LHCN-M2 (cell line): ENCODE measurements at regions not wholly inside any gene's neighbourhood (a gene's known extent, or its start where the extent isn't known, plus 50 kb on each side); places are given as distances from the start of the nearest gene placed in this dataset.

Source experiments
- DNase-seq: peaks from one replicate; pipeline ENCODE4 v3.0.0-alpha.2; 2012; ENCODE audit warnings: low read depth

DNA sequence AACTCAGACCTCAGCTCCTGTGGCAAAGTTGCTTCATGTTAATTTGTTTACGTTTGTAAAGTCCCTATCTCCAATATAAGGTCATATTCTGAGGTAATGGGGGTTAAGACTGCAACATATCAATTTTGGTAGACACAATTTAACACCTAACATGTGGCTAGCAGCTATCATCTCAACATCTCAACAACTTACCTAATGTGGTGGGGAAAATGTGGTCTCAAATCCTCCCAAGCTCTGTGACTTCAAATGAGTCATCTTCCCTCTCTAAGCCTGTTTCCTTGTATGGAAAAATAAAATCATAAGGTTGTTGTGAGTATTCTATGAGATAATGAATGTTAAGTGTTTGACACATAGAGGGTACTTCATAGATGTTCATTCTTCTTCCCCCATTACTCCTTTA lies 443.3 kb downstream of the CDK5RAP2 start:
- no peak for DNase-seq

- no peak for DNase-seq
Observed at GRCh38 chr9:120117081-120117480, 462.9 kb downstream of the CDK5RAP2 start.

DNA sequence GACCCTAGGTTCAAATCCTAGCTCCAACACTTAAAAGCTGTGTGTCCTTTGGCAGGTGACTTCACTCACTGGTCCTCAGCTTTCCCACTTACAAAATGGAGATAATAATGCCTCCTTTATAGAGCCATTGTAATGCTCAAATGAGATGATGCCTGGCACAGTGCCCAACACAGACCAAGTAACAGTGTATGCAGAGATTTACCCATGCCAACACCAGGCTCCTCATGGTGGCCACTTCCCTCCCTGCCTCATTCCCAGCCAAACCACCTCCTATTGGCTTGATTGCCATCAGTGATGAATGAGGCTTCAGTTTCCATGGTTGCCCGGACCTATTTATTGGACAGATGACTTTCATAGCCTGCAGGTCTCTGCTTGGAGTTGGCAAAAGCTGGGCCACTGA lies 469.4 kb downstream of the CDK5RAP2 start:
- no peak for DNase-seq

DNA sequence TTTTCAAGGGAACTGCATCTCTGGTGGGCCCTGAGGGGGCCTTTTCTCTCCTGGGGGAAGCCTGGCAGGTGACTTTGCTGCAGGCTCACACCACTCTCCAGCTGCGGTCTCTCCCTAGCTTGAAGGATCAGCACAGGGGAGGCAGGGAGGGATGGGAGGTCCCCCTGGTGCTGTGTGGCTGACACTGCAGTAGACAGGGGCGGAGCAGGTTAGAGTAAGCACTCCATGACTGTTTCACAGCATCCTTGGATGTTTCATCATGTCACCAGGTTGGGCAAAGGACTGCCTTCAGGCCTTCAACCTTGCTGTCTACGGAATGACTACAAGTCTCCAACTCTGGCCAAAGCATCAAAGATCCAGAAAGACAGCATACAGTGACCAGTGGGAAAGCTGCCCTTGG lies 470.7 kb downstream of the CDK5RAP2 start:
- DNase-seq, result no peak

DNA sequence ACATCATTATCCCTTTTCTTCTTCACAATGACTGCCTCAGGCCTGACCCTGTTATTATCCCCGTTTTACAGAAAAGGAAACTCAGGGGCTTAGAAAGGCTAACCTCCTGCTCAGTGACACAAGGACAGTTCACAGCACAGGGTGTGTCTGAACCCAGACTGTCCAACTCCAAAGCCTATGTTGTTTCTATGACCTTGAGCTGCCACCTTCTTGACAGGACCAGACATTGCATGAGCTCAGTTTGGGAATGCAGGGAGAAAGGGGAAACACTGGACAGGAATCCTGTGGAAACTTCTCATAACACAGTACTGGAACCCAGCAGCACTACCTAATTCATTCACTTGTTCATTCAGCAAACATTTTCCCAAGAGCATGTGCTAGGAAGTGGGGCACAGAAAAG lies 472.8 kb downstream of the CDK5RAP2 start:
- DNase-seq, result no peak

- DNase-seq, result no peak
Observed at GRCh38 chr9:120104771-120105170, 475.2 kb downstream of the CDK5RAP2 start.

- DNase-seq, result no peak
Observed at GRCh38 chr9:120100595-120100994, 479.4 kb downstream of the CDK5RAP2 start.

DNA sequence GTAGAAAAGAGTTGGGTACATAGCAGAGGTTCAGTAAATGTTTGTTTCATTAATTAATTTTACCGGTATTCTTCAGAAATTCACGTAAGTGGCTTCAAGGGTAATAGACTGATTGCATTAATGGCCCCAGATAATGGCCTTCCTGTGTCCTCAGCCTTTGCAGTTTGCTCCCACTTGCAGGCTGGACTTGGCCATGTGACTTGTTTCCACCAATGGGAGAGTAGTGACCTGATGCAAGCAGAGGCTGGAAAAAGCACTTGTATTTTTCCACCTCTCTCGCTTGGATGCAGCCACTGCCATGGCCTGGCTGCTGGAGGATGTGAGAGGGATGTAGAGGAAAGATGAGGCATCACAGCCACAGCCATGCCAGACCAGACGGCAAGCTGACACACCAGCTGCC lies 480.9 kb downstream of the CDK5RAP2 start:
- no peak for DNase-seq

GRCh38 chr9:120098584-120098983 lies 481.4 kb downstream of the CDK5RAP2 start:
- no peak for DNase-seq

DNA sequence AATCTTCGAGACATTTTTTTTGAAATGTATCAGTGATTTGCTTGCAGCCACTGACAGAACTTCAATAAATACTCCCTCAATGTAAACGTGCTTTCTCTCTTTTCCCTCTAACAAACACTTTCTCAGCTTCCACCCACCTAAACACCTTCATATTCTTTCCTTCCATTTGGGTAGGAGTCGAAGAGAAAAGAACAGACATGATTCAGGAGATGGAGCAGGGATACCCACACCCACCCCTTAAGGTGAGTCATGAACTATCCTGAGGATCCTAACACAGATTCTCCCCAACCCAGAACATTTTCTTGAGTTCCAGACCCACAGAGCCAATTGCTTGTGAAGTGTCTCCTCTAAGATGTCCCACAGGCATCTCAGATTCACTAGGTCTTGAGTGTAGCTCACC lies 488.8 kb downstream of the CDK5RAP2 start:
- no peak for DNase-seq

DNA sequence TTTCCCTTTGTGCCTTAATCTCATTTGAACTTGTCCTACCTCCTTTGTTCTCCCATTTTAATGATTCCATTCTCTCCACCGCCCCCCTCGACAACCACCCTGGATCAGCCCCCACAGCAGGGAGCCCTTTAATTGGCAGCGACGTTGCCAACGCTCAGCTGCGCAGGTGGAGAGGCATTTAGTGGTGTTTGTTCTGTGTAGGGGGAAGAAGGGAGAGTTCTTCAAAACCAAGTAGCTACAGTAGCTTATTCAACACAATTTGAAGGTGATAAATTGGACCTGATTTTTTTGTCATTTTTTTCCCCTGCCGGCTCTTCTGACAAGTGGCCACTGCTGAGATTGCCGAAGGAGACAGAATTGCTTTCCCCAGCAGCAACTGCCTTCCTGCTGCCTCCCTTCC lies 499.1 kb downstream of the CDK5RAP2 start:
- DNase-seq, result no peak

DNA sequence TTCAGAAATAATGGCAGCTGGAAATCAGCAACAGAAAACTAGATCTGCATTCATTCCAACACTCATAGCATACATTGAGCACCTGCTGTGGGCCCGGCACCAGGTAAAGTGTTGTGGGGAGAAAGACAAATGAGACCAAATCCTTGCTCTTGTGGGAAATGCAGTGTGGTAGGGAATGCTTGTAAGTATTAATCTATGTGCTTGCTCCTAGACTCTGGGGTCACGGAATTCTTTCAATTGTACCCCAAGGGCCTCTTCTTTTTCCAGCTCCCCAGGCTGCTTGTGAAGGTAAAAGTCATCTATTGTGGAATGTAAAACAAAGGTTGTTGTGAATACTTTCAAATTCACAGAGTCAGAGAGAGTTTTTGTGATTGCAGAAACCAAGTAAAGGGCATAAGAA lies 501.9 kb downstream of the CDK5RAP2 start:
- DNase-seq, result no peak

- no peak for DNase-seq
Observed at GRCh38 chr9:120071760-120072159, 508.2 kb downstream of the CDK5RAP2 start.

DNA sequence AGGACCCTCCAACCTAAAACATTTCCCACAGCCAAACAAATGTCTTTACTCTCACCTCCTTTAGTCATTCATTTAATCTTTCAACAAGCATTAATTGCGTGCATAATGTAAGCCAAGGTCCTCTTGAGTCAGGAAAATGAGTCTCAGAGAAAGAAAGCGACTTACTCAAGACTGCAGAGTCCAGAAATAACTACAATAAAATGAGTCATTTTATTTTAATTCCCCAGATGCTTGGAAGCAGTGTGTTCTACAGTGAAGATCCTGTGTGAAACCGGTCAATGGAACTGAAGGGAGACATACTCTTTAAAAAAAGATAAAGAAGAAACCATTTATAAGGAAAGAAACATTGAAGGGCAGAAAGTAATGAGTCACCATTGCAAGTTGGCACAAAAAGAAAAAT lies 513.7 kb downstream of the CDK5RAP2 start:
- DNase-seq, result no peak

- DNase-seq, result no peak
Observed at GRCh38 chr9:120065151-120065550, 514.8 kb downstream of the CDK5RAP2 start.

DNA sequence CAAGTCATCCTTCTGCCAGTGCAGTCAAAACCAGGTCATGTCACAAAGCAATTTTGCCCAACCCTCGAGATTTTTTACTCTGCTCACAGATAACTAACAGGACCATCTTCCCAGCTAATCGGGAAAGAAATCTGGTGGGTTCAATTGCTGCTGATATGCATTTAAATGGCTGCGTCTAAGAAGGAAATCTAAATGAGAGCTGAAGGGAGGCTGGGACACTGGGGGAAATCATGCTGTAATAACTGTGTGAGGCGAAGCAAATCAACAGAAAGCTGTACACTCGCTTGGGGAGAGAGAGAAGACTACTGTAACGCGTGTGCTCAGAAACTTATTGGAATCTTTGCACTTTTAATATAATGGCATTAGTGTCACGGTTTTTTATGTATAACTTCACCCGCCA lies 535.0 kb downstream of the CDK5RAP2 start:
- DNase-seq, result no peak

DNA sequence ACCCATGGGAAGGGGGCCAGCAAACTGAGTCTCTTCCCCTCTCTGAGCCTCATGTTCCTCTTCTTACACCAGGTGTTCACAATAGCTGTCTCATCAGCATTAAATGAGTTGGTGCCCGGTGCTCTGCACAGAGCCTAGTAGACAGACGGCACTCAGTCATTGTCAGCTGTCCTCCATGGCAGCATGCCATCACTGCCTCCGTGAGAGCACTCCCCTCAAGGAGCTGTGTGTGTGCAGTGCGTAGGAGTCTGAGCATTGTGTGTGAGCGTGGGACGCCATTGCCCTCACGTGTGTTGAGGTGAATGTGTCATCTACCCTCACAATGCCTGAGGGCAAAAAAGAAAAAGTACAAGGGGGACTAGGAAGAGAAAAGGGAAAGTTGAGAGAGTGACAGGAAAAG lies 536.5 kb downstream of the CDK5RAP2 start:
- DNase-seq, result no peak

DNA sequence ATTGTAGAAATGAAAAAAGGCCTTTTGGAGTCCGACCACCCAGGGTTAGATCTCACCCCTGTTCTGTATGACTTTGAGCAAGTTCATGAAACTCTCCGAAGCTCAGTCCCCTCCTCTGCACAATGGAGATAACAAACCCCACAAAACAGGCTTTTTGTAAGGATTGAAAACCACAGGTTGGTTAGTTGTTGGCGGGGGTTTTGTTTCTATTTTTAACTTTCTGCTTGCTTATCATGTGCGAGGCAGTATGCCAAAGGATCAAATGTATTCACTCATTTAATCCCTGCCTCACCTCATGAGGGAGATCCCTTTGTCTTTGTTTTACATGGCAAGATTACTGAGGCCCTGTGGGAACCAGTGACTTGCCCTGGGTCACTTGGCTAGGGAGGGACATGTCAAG lies 539.1 kb downstream of the CDK5RAP2 start:
- DNase-seq, result no peak

DNA sequence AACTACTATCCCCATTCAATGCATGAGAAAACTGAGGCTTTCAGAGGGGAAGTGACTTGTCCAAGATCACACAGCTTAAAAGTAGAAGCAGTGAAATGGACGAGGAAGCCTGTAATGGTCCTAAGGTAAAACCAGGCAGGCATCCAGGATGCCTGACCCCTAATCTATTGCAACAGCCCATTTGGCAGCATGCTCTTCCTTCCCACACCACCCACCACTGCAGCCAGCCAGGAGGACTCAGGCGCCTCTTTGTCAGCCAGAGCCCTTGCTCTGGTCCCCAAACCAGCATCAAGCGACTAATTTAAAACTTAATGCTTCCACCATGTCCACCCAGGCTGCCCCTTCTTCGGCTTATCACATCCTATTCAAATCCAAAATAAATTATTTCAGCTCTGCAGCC lies 541.6 kb downstream of the CDK5RAP2 start:
- DNase-seq, result no peak

GRCh38 chr9:120032639-120033038 lies 547.3 kb downstream of the CDK5RAP2 start:
- DNase-seq, result no peak

- DNase-seq, result no peak
Observed at GRCh38 chr9:120030847-120031246, 549.1 kb downstream of the CDK5RAP2 start.

- no peak for DNase-seq
Observed at GRCh38 chr9:120018550-120018949, 561.4 kb downstream of the CDK5RAP2 start.

- no peak for DNase-seq
Observed at GRCh38 chr9:120018037-120018436, 561.9 kb downstream of the CDK5RAP2 start.

DNA sequence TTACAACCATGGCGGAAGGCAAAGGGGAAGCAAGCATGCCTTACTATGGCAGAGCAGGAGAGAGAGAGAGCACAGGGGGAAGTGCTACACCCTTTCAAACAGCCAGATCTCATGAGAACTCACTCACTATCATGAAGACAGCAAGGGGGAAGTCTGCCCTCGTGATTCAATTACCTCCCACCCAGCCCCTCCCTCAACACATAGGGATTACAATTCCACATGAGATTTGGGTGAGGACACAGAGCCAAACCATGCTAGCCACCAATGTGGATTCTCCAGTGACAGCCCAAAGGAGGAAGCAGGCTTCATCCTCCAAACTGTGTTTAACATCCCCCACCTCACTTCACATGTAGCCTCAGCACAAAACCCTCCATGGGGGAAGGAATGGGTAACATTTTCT lies 563.7 kb downstream of the CDK5RAP2 start:
- no peak for DNase-seq

DNA sequence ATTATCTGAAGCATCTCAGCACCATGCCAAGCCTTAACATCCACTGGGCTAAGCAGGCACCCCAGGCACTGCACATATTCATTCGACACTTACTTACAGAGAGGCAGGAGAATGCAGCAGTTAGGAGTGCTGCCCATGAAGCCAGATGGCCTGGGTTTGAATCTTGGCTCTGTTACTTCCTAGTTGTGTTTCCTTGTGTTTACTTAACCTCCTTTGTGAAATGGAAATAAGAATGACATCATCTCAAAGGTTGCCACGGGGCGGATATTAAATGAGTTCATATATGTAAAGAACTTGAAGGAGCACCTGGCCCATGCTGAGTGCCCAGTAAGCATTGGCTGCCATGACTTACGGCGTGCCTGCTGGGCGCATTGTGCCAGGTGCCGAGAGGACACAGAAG lies 565.2 kb downstream of the CDK5RAP2 start:
- no peak for DNase-seq
